WERI-Rb-1 (cell line): ENCODE measurements at regions not wholly inside any gene's neighbourhood (a gene's known extent, or its start where the extent isn't known, plus 50 kb on each side); places are given as distances from the start of the nearest gene placed in this dataset.

Source experiments
- DNase-seq: peaks from one replicate; pipeline ENCODE4 v3.0.0-alpha.2; 2020
- H3K27ac ChIP-seq: fragments of 250-450 bp; sonication (Bioruptor Pico); 2 replicates; pipeline ENCODE4 v1.5.1; 2020; ENCODE audit warnings: mild to moderate bottlenecking, moderate library complexity
- H3K27me3 ChIP-seq: fragments of 250-450 bp; sonication (Bioruptor Pico); 2 replicates; pipeline ENCODE4 v1.5.1; 2021; ENCODE audit warnings: mild to moderate bottlenecking, low read depth, moderate library complexity; ENCODE audit not compliant: insufficient read depth, severe bottlenecking
- H3K36me3 ChIP-seq: fragments of 250-450 bp; sonication (Bioruptor Pico); 2 replicates; pipeline ENCODE4 v1.5.1; 2020; ENCODE audit warnings: mild to moderate bottlenecking, moderate library complexity
- H3K4me3 ChIP-seq: 2 replicates; pipeline ENCODE4 v1.5.1; 2011; ENCODE audit warnings: low read depth, mild to moderate bottlenecking, control low read depth, low read length
- H3K9me3 ChIP-seq: fragments of 250-450 bp; sonication (Bioruptor Pico); 2 replicates; pipeline ENCODE4 v1.5.1; 2021; ENCODE audit warnings: mild to moderate bottlenecking, moderate library complexity; ENCODE audit not compliant: severe bottlenecking
- TF ChIP-seq, protein P1 (sequence below): IDR thresholded peaks from 2 replicates; pipeline ENCODE4 v1.5.1; 2011; ENCODE audit warnings: low read depth, mild to moderate bottlenecking, control low read depth, inconsistent platforms, low read length

DNA sequence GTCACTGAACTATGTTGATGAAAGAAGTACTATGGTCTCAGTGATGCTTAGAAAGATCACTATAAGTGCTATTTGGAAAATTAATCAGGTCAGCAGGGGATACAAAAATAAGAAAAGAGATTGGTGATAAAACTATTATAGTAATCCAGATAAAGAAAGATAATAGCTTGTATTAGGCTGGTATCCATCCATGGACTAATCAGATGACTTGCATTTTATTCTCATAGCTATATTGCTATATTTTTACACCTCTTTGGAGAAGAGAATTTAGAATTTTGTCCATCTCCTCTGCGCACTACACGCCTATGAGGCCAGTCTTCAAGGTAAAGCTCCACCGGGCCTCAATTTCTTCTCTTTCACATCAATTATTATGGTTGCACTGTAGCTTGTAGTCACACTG lies 635.1 kb upstream of the DDX18 start:
- H3K27me3 ChIP-seq = peaks cover 24% of the 10 kb centered on the region
- H3K36me3 ChIP-seq = no peaks in the 10 kb centered on the region
- H3K9me3 ChIP-seq = no peaks in the 10 kb centered on the region
- H3K4me3 ChIP-seq = no peak overlapping the region
- no peak overlapping the region for H3K27ac ChIP-seq
- no peak for DNase-seq
- TF ChIP-seq, protein P1, sequence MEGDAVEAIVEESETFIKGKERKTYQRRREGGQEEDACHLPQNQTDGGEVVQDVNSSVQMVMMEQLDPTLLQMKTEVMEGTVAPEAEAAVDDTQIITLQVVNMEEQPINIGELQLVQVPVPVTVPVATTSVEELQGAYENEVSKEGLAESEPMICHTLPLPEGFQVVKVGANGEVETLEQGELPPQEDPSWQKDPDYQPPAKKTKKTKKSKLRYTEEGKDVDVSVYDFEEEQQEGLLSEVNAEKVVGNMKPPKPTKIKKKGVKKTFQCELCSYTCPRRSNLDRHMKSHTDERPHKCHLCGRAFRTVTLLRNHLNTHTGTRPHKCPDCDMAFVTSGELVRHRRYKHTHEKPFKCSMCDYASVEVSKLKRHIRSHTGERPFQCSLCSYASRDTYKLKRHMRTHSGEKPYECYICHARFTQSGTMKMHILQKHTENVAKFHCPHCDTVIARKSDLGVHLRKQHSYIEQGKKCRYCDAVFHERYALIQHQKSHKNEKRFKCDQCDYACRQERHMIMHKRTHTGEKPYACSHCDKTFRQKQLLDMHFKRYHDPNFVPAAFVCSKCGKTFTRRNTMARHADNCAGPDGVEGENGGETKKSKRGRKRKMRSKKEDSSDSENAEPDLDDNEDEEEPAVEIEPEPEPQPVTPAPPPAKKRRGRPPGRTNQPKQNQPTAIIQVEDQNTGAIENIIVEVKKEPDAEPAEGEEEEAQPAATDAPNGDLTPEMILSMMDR = no peak

DNA sequence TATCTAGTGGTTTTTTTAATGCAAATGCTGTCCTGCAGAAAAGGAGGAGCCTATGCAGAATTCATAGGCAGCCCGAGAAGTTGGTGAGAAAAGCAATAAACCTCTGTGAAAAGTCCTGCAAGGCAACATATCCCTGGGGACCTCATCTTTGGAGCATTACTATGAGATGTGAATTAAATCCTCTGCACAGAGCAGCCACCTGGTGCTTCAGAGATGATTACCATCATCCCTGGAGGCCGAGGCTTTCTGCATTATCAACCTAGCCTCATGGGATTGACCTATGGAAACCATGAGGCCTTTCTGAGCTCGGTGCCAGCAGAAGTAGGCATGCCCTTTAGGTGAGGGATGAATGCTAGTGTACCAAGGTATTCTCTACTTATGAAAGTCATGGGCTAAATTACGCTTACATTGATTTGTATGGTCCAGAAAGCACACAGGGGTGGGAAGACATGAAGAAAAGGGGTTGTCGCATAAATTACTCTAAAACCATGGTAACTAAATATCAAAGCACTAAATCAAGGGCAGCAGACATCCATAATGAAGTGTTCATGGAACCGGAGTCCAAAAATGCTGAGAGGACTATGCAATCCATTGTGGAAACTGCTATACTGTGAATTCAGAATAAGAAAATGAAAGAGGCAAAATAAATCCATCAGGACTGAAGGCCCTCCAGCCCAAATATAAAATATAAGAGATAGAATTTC lies 623.5 kb upstream of the DDX18 start:
- no peak for DNase-seq
- Histone ChIP-seq H3K9me3 (no peaks in the 10 kb centered on the region), H3K4me3 (no peak overlapping the region), H3K27ac (no peak overlapping the region), H3K27me3 (peaks cover 73% of the 10 kb centered on the region), H3K36me3 (no peaks in the 10 kb centered on the region)
- TF ChIP-seq, protein P1 = no peak

DNA sequence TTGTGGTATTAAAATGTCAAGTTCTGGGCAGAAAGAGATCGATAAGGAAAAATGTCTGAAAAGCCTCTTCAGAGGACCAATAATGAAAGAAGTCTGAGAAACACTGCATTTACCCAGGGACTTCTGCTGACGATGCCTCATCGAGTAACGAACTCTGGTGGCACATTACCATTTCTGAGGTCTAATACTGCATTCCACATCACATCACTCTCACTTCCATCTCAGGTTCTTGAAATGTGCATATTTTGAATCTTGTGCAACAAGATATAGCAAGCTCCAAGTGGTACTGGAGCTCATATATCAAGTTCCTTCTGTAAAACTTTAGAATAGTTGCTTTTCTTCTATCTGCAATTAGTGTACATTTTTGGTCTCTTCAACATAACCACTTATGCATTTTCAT lies 619.1 kb upstream of the DDX18 start:
- TF ChIP-seq, protein P1 = no peak
- peaks cover 76% of the 10 kb centered on the region for H3K27me3 ChIP-seq
- DNase-seq = no peak
- no peaks in the 10 kb centered on the region for H3K9me3 ChIP-seq
- no peak overlapping the region for H3K4me3 ChIP-seq
- no peaks in the 10 kb centered on the region for H3K36me3 ChIP-seq
- H3K27ac ChIP-seq = no peak overlapping the region

DNA sequence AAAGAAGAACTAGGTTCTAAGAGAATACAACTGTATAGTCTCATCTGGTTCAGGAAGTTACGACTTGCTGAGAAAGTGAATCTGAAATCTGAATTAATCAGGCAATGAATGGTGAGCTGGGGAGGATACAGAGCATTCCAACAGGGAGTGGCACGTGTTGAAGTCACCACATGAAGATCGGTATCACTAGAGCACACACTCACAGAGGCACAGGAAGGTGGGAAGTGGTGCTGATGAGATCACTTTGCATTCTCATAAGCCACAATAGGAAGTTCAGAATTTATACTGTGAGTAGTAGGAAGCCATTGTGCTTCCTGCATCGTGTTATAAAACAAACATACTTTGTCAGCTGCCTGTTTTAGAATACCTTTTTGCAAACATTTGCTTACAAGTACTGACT lies 615.0 kb upstream of the DDX18 start:
- Histone ChIP-seq H3K36me3 (no peaks in the 10 kb centered on the region), H3K4me3 (no peak overlapping the region), H3K9me3 (no peaks in the 10 kb centered on the region), H3K27me3 (peaks cover 75% of the 10 kb centered on the region), H3K27ac (no peak overlapping the region)
- TF ChIP-seq, protein P1 = no peak
- DNase-seq = no peak

DNA sequence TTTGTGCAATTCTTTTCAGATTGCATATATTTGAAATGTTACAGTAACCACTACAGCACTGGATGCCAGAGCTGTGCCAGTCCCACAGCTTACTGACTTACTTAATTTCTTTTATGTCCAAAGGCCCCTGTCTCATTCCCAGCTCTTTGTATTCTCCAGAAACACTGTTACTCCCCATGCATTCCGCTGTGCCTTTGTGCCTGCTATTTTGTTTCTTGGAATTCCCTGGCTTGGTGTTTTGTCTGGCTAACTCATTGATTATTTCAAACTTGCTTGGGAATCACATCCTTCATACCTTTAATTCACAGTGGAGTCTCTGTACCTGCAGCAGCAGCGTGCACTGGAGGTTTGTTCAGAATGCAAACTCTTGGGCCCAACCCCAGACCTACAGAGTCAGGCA lies 601.9 kb upstream of the DDX18 start:
- TF ChIP-seq, protein P1 = no peak
- no peak for DNase-seq
- no peaks in the 10 kb centered on the region for H3K36me3 ChIP-seq
- H3K4me3 ChIP-seq = no peak overlapping the region
- H3K27me3 ChIP-seq = peaks cover 41% of the 10 kb centered on the region
- no peak overlapping the region for H3K27ac ChIP-seq
- H3K9me3 ChIP-seq = no peaks in the 10 kb centered on the region

DNA sequence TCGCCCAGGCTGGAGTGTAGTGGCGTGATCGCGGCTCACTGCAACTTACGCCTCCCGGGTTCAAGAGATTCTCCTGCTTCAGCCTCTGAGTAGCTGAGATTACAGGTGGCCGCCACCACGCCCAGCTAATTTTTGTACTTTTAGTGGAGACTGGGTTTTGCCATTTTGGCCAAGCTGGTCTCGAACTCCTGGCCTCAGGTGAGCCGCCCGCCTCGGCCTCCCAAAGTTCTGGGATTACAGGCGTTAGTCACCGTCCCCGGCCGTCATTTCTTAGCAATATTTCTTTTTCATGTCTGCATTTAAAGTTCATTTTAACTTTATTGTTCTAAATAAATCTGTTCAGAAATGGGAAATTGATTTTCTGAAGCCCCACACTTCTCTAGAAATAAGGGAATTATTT lies 597.3 kb upstream of the DDX18 start:
- Histone ChIP-seq H3K27ac (no peak overlapping the region), H3K9me3 (no peaks in the 10 kb centered on the region), H3K27me3 (peaks cover 52% of the 10 kb centered on the region), H3K4me3 (no peak overlapping the region), H3K36me3 (no peaks in the 10 kb centered on the region)
- no peak for DNase-seq
- TF ChIP-seq, protein P1 = no peak
